Muscle of back (tissue), 3 donors: ENCODE measurements at regions not wholly inside any gene's neighbourhood (a gene's known extent, or its start where the extent isn't known, plus 50 kb on each side); places are given as distances from the start of the nearest gene placed in this dataset.
A peak's percentile ranks its signal among the peaks of the same experiment; 100 is the strongest.

Experiments used
- DNase-seq, 3 donors: peaks; one replicate each; pipeline versions ENCODE4 v3.0.0 to v3.0.0-alpha.2; 2013

GRCh38 chr2:20539776-20540586, 93.1 kb downstream of the RHOB start:
- no peak for DNase-seq

DNA sequence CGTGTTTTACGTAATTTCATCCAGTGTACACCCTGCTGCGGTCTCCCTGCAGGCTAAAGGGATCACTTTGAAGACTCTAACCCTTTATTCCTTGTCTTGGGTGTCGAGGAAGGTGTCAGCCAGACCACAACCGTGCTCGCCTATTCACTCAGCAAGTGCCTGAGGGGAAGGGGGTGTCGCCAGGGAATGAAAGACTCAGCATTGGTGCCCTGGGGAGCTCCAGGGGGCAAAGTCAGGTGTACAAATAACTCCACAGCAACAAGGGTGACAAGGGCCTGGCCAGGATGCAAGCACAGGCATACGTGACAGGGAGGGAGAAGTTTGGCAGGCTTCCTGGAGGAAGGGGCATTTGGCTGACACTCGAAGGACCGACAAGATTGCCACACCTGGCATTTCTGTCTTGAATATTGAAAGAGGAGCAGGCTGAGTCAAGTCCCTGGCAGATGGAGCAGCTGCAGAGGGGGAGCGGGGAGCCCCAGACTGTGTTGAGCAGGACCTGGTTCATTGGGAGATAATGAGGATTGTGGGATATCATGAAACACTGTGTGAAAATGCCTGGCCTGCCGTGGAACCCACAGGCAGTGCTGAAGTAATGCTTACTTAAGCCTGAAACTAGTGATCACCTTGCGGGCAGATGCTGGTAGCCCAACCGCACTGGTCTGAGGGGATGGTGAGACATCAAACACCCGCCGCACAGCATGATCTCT, 93.9 kb downstream of the RHOB start:
- no peak for DNase-seq

DNA sequence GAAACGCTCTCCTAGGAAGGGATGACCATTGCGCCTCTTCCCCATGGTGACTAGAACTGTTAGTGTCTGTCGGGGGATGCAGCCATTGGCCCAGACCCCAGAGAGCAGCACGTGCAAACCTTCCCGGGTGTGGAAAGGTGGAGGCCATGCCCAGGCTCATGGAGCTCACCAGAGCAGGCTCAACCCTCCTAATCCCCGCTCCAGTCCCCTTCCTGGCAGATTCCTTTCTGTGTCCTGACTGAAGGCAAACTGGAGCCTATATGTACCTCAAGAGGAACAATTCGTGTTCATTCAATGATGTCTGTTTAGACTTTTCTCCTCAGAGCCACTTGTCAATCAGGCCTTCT, 94.4 kb downstream of the RHOB start:
- no peak for DNase-seq

DNA sequence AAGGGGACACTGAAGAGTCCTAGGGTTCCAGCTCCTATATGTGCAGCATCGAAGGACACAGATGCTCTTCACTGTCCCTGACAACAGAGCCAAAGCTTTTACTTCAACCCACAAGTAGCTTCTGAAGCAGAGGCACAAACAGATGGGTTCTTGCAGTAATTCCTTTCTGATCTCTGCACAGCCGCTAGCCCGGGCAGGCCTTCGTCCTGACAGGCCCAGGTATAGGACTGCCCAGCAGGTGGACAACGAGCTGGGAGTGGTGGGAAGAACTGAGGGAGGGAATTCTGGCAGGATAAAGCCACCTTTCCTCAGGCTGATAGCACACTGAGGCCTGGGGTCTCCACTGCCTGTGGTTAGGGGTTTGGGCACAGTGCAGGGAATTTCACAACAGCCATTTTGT, 94.8 kb downstream of the RHOB start:
- no peak for DNase-seq

- DNase-seq: no peak
Observed at GRCh38 chr2:20542269-20542668, 95.4 kb downstream of the RHOB start.

- peak in 1 of 3 donors; percentile 57 for DNase-seq
Observed at GRCh38 chr2:20542746-20543468, 96.0 kb downstream of the RHOB start.

- DNase-seq: peak; percentile 64 to 80 (median 76)
Observed at GRCh38 chr2:20543469-20544152, 96.7 kb downstream of the RHOB start.

DNA sequence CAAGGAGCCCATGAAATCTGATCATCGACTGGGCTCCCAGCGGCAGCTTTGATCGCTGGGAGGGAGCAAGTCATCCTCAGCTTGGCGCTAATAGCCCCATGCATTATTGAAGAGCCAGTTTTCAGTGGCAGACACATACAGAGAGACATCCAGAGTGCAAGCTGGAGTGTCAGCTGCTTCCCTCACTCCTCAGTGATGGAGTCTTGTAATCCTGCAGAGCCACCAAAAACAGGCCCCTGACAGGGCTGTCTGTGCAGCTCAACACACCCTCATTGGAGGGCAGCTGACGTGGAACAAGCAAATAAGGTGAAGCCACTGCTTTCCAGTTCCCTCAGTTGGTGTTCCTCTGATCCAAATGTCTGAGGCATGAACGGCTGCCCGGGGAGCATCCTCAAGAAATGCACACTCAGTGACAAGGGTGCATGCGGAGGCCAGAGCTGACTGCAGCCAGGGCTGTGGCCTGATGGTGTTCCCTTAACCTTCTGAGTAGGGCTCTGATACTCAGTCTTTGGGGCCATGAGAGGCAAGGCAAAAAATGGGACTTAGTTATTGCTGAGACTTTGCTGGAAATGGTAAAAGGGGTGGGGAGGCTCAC, 97.4 kb downstream of the RHOB start:
- peak in 2 of 3 donors; percentile 53 to 54 for DNase-seq

DNA sequence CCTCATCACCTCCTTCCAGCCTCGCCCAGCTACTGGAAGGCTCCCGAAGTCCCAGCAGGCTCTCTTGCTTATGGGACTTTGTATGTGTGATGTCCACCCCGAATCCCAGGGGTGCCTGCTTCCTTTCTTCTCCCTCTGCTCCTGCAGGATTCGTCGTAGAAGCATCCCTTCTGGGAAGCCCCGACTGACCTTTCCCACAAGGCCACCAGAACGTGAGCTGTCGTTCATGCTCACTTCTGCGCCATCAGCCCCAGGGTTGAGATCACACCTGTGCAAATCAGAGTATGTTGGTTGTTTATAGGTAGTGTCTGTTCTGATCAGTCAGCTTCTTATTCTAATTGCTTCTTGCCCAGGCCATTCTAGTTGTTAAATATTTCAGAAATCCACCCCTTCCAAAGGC, 101.8 kb downstream of the HS1BP3 start:
- DNase-seq: no peak

GRCh38 chr2:20549691-20550348, 101.1 kb downstream of the HS1BP3 start:
- no peak for DNase-seq

DNA sequence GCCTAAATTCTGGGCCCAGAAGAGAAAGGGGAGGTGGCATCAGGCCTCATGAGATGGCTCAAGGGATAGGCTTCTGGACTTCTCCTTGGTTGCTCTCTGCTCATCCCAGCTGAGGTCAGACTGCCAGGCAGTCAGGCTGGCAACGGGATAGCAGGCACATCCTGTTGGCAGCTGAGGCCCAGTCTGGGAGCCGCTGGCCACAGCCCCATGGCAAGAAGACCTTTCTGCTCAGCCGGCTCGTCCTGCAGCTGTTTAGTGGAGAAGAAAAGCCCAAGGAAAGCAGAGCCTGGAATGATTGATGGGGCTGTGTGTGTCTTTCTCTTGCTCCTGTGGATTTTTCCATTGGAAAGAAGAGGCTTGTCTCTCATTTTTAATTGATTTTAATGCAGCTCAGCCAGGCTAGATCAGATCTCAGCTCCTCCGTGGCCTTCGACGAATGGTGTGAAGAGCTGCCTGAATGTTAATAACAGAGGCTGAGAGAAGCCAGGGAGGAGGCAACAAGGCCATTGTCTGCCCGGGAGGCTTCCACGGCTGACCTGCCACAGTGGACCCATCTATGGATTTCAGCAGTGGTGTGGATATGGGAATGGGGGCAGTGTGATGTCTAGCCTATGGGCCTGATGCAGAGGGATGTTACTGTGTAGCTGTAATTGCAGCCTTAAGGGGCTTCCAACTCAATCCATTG, 99.5 kb downstream of the HS1BP3 start:
- DNase-seq: peak; percentile 58 to 70 (median 65)

DNA sequence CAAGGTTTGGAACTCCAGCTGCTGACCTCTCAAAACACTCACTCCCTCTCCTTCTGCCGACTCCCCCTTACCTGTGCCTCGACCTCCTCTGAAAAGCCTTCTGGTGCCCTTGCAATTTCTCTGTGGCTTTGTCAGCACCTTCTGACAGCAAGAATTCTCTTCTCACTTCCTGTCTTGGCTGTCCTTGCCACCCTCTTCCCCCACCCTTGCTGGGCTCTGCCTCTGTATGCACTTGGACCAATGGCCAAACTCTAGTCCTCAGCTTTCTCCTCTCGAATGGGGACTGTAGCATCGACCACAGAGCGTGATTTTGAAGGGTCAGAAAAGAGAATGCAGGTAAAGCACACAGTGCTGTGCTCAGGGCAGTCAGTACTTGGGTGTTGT, 99.0 kb downstream of the HS1BP3 start:
- DNase-seq: no peak

DNA sequence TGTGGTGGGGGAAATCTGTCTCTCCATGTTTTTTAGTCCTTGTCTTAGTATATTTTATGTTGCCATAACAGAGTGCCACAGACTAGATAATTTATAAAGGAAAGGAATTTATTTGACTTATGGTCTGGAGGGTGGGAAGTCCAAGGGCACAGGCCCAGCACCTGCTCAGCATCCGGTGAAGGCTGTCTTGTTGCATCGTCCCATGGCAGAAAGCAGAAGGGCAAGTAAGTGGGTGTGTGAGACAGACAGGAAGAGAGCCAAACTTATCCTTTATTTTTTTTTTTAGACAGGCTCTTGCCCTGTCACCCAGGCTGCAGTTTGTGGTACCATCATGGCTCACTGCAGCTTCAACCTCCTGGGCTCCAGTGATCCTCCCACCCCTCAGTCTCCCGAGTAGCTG, 98.1 kb downstream of the HS1BP3 start:
- DNase-seq: no peak

DNA sequence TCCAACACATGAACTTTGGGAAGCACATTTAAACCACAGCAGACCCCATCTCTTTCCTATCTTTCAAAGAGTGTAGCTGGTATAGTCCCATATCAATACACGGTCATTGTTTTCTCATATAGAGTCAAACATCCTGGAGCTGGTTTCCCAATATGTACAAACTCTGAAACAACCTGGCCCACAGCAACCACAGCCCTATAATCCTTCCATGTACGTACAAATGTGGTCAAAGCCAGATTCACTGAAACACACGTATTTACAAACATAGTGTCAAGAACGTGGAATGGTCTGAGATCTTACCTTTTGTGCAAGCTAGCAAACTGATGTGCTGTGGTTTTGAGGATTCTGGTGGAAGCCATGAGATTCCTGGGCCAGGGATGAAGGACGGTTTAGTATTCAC, 97.3 kb downstream of the HS1BP3 start:
- no peak for DNase-seq

DNA sequence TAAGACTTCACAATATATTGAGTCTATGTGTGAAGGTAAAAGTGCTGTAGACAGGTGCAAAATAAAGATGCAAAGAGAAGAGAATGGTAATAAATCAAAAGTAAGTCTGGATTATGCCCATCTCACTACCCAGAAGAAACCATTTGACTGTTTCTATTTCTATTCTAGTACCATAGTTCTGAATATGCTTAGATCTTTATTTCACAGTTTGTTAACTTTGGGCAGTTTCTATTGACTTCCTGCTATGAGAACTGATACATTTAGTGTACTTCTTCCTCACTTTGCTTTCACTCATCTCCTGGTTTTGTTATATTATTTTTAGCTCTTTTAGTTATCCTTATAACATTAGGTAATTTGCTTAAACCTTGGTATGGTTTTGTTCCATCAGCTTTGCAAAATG, 94.9 kb downstream of the HS1BP3 start:
- DNase-seq: no peak

DNA sequence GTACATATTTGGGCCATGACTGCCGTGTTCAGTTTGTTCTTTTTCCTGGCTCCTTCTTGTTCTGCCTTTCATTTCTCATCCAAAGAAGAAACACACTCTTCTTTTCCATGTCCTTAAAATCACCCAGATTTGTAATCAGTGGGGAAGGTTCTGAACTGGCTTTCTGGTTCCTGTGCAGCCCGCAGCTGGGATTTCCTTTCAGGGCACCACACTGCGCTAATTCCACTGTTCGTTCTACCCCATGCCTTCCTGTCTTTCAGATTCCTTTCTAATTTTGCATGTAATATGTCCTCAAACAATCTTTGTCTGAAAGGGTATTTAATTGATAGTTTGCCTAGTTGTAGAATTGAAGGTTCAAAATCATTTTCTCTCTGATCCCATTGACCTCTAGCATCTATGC, 94.1 kb downstream of the HS1BP3 start:
- DNase-seq: no peak

DNA sequence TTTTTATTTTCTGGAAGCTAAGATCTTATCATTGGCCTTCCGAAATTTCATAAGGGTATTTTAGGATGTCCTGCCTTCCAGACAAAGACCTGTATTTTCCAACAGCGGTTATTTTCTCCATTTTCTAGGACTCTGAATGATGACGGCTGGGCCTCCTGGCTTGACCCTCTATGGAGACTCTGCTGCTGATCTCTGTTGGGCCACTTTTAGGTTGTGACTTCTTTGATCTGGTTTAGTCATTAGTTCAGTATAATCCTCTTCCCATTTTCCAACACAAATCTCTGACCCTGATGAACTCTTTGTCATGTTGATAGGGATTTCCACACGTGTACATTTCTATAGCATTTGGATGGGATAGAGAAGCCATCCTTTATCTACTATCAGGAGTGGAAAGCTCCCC, 93.7 kb downstream of the HS1BP3 start:
- DNase-seq: no peak

- DNase-seq: no peak
Observed at GRCh38 chr2:20557635-20558034, 93.3 kb downstream of the HS1BP3 start.

DNA sequence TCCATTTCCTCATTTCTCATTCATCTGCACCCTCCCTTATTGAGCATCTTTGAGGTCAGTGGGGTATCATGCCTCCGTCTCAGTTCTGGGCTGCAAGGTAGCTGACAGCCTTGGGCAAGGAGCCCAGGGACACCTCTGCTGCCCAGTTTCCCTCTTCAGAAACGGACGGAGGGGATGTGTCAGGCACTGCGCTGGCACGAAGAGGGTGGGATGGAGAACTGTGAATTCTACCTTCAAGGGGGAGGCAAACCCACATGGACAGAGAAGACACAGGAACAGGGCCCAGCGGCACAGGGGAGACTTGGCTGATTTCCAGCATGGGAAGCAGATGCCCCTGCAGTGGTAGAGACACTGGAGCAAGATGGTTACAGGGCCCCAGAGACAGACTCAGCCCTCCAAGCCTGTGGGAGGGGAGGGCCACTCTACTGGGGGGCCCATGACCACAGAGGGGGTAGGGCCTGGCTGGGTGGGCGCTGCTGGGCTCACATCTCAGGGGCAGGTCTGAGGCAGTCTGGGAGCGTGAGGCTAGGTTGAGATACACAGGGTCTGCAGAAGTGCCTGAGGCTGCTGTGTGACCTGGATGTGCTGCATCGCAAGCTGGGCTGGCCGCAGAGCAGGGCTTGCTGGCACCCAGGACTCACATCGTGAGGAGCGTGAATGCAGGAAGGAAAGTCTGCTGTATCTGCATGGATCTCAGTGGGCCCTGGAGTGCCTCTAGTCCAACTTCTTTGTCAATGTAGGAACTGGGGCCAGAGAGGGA, 92.3 kb downstream of the HS1BP3 start:
- DNase-seq: no peak

GRCh38 chr2:20559277-20559676, 91.6 kb downstream of the HS1BP3 start:
- no peak for DNase-seq
